ENCODE measurements at regions not wholly inside any gene's neighbourhood (a gene's known extent, or its start where the extent isn't known, plus 50 kb on each side); places are given as distances from the start of the nearest gene placed in this dataset.

- no peak for TF ChIP-seq MXI1 (conservative IDR thresholded peaks at IDR 0.05; ENCODE audit: poor library complexity, severe bottlenecking)
- no peak for TF ChIP-seq EZH2 (IDR thresholded peaks at IDR 0.05; ENCODE audit: borderline replicate concordance, insufficient read depth, low read length, poor library complexity, severe bottlenecking)
- no peak for TF ChIP-seq CTCF (IDR thresholded peaks at IDR 0.05; ENCODE audit: poor library complexity, severe bottlenecking)
- TF ChIP-seq POLR2AphosphoS5 (IDR thresholded peaks at IDR 0.05): no peak
- TF ChIP-seq SMC3 (conservative IDR thresholded peaks at IDR 0.05; ENCODE audit: poor library complexity): no peak
- no peak for TF ChIP-seq REST (IDR thresholded peaks at IDR 0.05; ENCODE audit: borderline replicate concordance)
- no peak for TF ChIP-seq TAF1 (IDR thresholded peaks at IDR 0.05; ENCODE audit: low read depth)
Measured at GRCh38 chr6:92072387-92072786, 1347.0 kb downstream of the EPHA7 start.
